HCT116 (cell line): ENCODE measurements at regions not wholly inside any gene's neighbourhood (a gene's known extent, or its start where the extent isn't known, plus 50 kb on each side); places are given as distances from the start of the nearest gene placed in this dataset.

Experiments
- ATAC-seq: fragments of 200-7000 bp; cut with Tn5 transposase; 2 replicates; pipeline ENCODE4 v1.9.1; 2020; ENCODE audit warnings: mild to moderate bottlenecking, moderate library complexity
- BruUV-seq: library from RNA; stranded (reverse); fragments of 400-500 nt; replicated peaks from 2 replicates; lab custom pipeline; 2021; lab: Mats Ljungman, UMichigan
- CTCF ChIA-PET: fragments of 300-600 bp; sonication (Branson Sonifier 250); formaldehyde crosslinking; loops from one replicate; lab custom pipeline; 2021; ENCODE audit warnings: antibody characterized with exemption; lab: Charles Lee
- POLR2A ChIA-PET: fragments of 300-600, 350-600 bp; sonication (Branson Sonifier 250); formaldehyde crosslinking; loops from one replicate; lab custom pipeline; 2021; ENCODE audit warnings: antibody characterized with exemption; lab: Charles Lee
- RAD21 ChIA-PET, 2 experiments: fragments of 300-600 bp; sonication (Branson Sonifier 250); formaldehyde crosslinking; loops; one replicate each; lab custom pipeline; 2023; ENCODE audit warnings: low total read pairs in 2 of 2; ENCODE audit not compliant: uncharacterized antibody in 2 of 2, unreplicated experiment in 2 of 2, low non-redundant PET in 1 of 2; lab: Charles Lee
- DNase-seq: peaks from one replicate; pipeline ENCODE4 v3.0.0-alpha.2; 2010; ENCODE audit warnings: low read depth, low spot score
- H2AFZ ChIP-seq: fragments of 200-600 bp; shearing (Covaris generic), sonication (generic); 2 replicates; pipeline ENCODE4 v1.6.1; 2017; ENCODE audit warnings: low read depth, mixed run types, mixed read lengths, antibody characterized with exemption, low read length; ENCODE audit not compliant: poor library complexity, severe bottlenecking
- H3K27ac ChIP-seq: 2 replicates; pipeline ENCODE4 v1.5.1; 2012; ENCODE audit warnings: low read depth, low read length
- H3K27me3 ChIP-seq: fragments of 200-600 bp; sonication (generic); 2 replicates; pipeline ENCODE4 v1.6.1; 2016; ENCODE audit warnings: mixed run types, low read length, mixed read lengths; ENCODE audit not compliant: insufficient read depth
- H3K36me3 ChIP-seq, 2 experiments: fragments of 200-500 bp in 1 of 2; fragments of 200-600 bp in 1 of 2; sonication (Bioruptor generic) in 1 of 2; sonication (generic) in 1 of 2; 2 replicates each; pipeline versions ENCODE4 v1.5.1 to v1.6.1; 2014 to 2016; ENCODE audit warnings: low read length in 2 of 2, inconsistent platforms in 1 of 2, mixed read lengths in 1 of 2, mixed run types in 1 of 2; ENCODE audit not compliant: insufficient read depth in 2 of 2, control insufficient read depth in 1 of 2
- H3K4me1 ChIP-seq, 2 experiments: fragments of 200-600 bp in 1 of 2; sonication (generic) in 1 of 2; 2 replicates each; pipeline versions ENCODE4 v1.5.1 to v1.6.1; 2012 to 2017; ENCODE audit warnings: low read length in 2 of 2, inconsistent platforms in 1 of 2, mild to moderate bottlenecking in 1 of 2, mixed read lengths in 1 of 2, mixed run types in 1 of 2, moderate library complexity in 1 of 2; ENCODE audit not compliant: insufficient read depth in 2 of 2, control insufficient read depth in 1 of 2
- H3K4me2 ChIP-seq: fragments of 200-600 bp; sonication (generic); 2 replicates; pipeline ENCODE4 v1.6.1; 2017; ENCODE audit warnings: mixed run types, low read length, mixed read lengths
- H3K4me3 ChIP-seq, 2 experiments: fragments of 200-600 bp in 1 of 2; sonication (generic) in 1 of 2; replicated peaks in 1 of 2; 2 replicates each; pipeline ENCODE4 v1.5.1; 2011 to 2016; ENCODE audit warnings: low read length in 2 of 2, control low read depth in 1 of 2, low read depth in 1 of 2, mild to moderate bottlenecking in 1 of 2, mixed read lengths in 1 of 2, mixed run types in 1 of 2
- H3K79me2 ChIP-seq: fragments of 200-600 bp; sonication (generic); 2 replicates; pipeline ENCODE4 v1.6.1; 2017; ENCODE audit warnings: mild to moderate bottlenecking, mixed run types, low read length, moderate library complexity, mixed read lengths; ENCODE audit not compliant: insufficient read depth
- H3K9ac ChIP-seq: fragments of 200-600 bp; sonication (generic); 2 replicates; pipeline ENCODE4 v1.6.1; 2016; ENCODE audit warnings: low read length, mixed read lengths
- H3K9me2 ChIP-seq: fragments of 200-600 bp; sonication (generic), shearing (Covaris generic); 2 replicates; pipeline ENCODE4 v1.6.1; 2017; ENCODE audit warnings: mixed run types, mild to moderate bottlenecking, moderate library complexity; ENCODE audit not compliant: insufficient read depth
- H3K9me3 ChIP-seq, 2 experiments: fragments of 200-500 bp in 1 of 2; fragments of 200-600 bp in 1 of 2; sonication (Bioruptor generic) in 1 of 2; sonication (generic) in 1 of 2; 2 replicates each; pipeline ENCODE4 v1.6.1; 2014 to 2017; ENCODE audit warnings: low read length in 2 of 2, mixed read lengths in 2 of 2, inconsistent platforms in 1 of 2, low read depth in 1 of 2, mild to moderate bottlenecking in 1 of 2, mixed run types in 1 of 2, moderate library complexity in 1 of 2; ENCODE audit not compliant: control insufficient read depth in 1 of 2, insufficient read depth in 1 of 2
- H4K20me1 ChIP-seq: fragments of 200-600 bp; sonication (generic), shearing (Covaris generic); 2 replicates; pipeline ENCODE4 v1.6.1; 2017; ENCODE audit warnings: mixed run types, mild to moderate bottlenecking, moderate library complexity; ENCODE audit not compliant: insufficient read depth
- ATF3 ChIP-seq: IDR thresholded peaks from 2 replicates; pipeline ENCODE4 v1.6.1; 2012
- CBX3 ChIP-seq: IDR thresholded peaks from 2 replicates; pipeline ENCODE4 v1.6.1; 2012; ENCODE audit warnings: low read depth
- CEBPB ChIP-seq: IDR thresholded peaks from 2 replicates; pipeline ENCODE4 v1.6.1; 2012; ENCODE audit warnings: low read depth
- CTCF ChIP-seq, 3 experiments: fragments of 200-600 bp in 1 of 3; sonication (generic) in 1 of 3; IDR thresholded peaks in 2 of 3; conservative IDR thresholded peaks in 1 of 3; 2 replicates each; pipeline ENCODE4 v1.5.1; 2012 to 2017; ENCODE audit warnings: low read depth in 2 of 3, low read length in 2 of 3, antibody characterized with exemption in 1 of 3, borderline replicate concordance in 1 of 3, control low read depth in 1 of 3, mild to moderate bottlenecking in 1 of 3, mixed read lengths in 1 of 3, mixed run types in 1 of 3, moderate library complexity in 1 of 3; ENCODE audit not compliant: insufficient read depth in 1 of 3
- ELF1 ChIP-seq: IDR thresholded peaks from 2 replicates; pipeline ENCODE4 v1.6.1; 2012; ENCODE audit warnings: low read depth, borderline replicate concordance
- EZH2 ChIP-seq: fragments of 200-600 bp; sonication (generic); IDR thresholded peaks from 2 replicates; pipeline ENCODE4 v1.6.1; 2017; ENCODE audit warnings: antibody characterized with exemption, mixed run types
- FOSL1 ChIP-seq: IDR thresholded peaks from 2 replicates; pipeline ENCODE4 v1.6.1; 2012; ENCODE audit warnings: low read depth
- MAX ChIP-seq: IDR thresholded peaks from 2 replicates; pipeline ENCODE4 v1.6.1; 2012
- POLR2A ChIP-seq: IDR thresholded peaks from 2 replicates; pipeline ENCODE4 v1.7.0; 2011; ENCODE audit warnings: borderline replicate concordance; ENCODE audit not compliant: insufficient read depth, insufficient read length; ENCODE audit errors: extremely low read depth
- POLR2AphosphoS5 ChIP-seq: IDR thresholded peaks from 2 replicates; pipeline ENCODE4 v1.6.1; 2011; ENCODE audit warnings: mild to moderate bottlenecking, low read depth, low read length, moderate library complexity
- SP1 ChIP-seq: IDR thresholded peaks from 2 replicates; pipeline ENCODE4 v1.6.1; 2012; ENCODE audit warnings: low read depth
- SRF ChIP-seq: IDR thresholded peaks from 2 replicates; pipeline ENCODE4 v1.6.1; 2012; ENCODE audit warnings: low read depth
- TCF7L2 ChIP-seq: IDR thresholded peaks from 2 replicates; pipeline ENCODE4 v1.7.0; 2011; ENCODE audit warnings: borderline replicate concordance, inconsistent platforms; ENCODE audit not compliant: insufficient read depth, insufficient read length; ENCODE audit errors: extremely low read depth
- YY1 ChIP-seq: IDR thresholded peaks from 2 replicates; pipeline ENCODE4 v1.6.1; 2011; ENCODE audit warnings: low read length, low read depth, moderate library complexity, mild to moderate bottlenecking; ENCODE audit not compliant: insufficient replicate concordance; ENCODE audit errors: extremely low read depth
- ZBTB33 ChIP-seq: IDR thresholded peaks from 2 replicates; pipeline ENCODE4 v1.6.1; 2011; ENCODE audit warnings: mild to moderate bottlenecking, low read length, moderate library complexity; ENCODE audit not compliant: insufficient replicate concordance; ENCODE audit errors: extremely low read depth
- ZFX ChIP-seq: fragments of 450-650 bp; IDR thresholded peaks from 2 replicates; pipeline ENCODE4 v1.6.1; 2017
- ZNF274 ChIP-seq: fragments of 200-500 bp; sonication (Bioruptor generic); IDR thresholded peaks from 2 replicates; pipeline ENCODE4 v1.6.1; 2014; ENCODE audit warnings: mild to moderate bottlenecking, low read depth, low read length, inconsistent platforms
- intact Hi-C: fragments of 100-400 bp; cut with micrococcal nuclease; formaldehyde crosslinking; loops from 2 replicates; pipeline ENCODE4 v1.10.0; 2022

- no peaks in the 10 kb centered on the region for H3K9me3 ChIP-seq
- RAD21 ChIA-PET = no interaction called here
- DNase-seq (no peak), ATAC-seq (no peak)
- H3K27ac ChIP-seq = no peak overlapping the region
- CTCF ChIA-PET = no interaction called here
- H3K36me3 ChIP-seq = no peaks in the 10 kb centered on the region
- H3K4me1 ChIP-seq = no peaks in the 10 kb centered on the region
- H3K79me2 ChIP-seq = no peaks in the 10 kb centered on the region
- TF ChIP-seq CTCF (IDR thresholded peaks at IDR 0.05 in 2 of 3, conservative IDR thresholded peaks at IDR 0.05 in 1 of 3; ENCODE audit: borderline replicate concordance in 1 of 3, insufficient read depth in 1 of 3, low read depth in 2 of 3, low read length in 2 of 3) (no peak), ZBTB33 (no peak), SP1 (no peak), ELF1 (no peak), TCF7L2 (no peak), CEBPB (no peak), MAX (no peak), FOSL1 (no peak), YY1 (no peak), SRF (no peak), ZFX (no peak), CBX3 (no peak), ATF3 (no peak), POLR2A (no peak), ZNF274 (no peak), EZH2 (no peak), POLR2AphosphoS5 (no peak)
- no peak overlapping the region for H2AFZ ChIP-seq
- H4K20me1 ChIP-seq = no peaks in the 10 kb centered on the region
- H3K9me2 ChIP-seq = no peaks in the 10 kb centered on the region
- no peak overlapping the region for H3K4me3 ChIP-seq
- H3K9ac ChIP-seq = no peak overlapping the region
- BruUV-seq = no TSS peak
- peaks cover 17% of the 10 kb centered on the region for H3K27me3 ChIP-seq
- POLR2A ChIA-PET = no interaction called here
- H3K4me2 ChIP-seq = no peak overlapping the region
- intact Hi-C loops = no loop called here
Observed at GRCh38 chr2:163045830-163046229, 207.3 kb upstream of the KCNH7 start.
